ENCODE measurements at regions not wholly inside any gene's neighbourhood (a gene's known extent, or its start where the extent isn't known, plus 50 kb on each side); places are given as distances from the start of the nearest gene placed in this dataset.
"Not testable (repeated sequence)": the region's sequence is repeated elsewhere in the genome, so short reads cannot be mapped to it uniquely, and the experiment has no call there.

DNA sequence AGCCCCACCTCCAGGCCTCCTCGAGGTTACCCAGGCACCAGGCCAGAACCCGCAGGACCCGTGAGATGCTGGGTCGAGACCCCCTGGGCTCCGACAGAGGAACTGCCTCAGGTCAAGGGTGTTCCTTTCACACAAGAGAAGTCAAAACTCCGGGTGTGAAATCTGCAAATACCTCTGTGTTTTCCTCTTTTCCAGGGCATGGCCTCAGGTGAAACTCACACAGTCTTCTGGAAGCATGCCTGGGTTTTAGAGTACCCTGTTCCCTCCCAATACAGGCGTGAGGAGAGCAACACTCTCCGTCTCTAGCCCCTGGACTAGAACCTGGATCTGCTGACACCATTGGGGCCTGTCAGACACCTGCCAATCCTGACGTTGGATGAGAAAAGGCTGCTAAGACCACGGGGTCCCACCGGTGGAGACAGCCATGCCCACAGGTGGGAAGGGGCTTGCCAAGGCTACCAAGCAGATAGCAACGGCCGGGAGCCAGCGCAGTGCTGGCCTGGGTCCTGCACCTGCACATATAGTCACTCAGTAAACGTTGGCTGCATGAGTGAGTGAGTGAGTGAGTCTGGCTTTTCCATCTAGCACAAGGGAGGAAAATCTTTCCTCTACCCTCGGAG, 182.0 kb upstream of the PPP1R26 start:
- no peaks in the 10 kb centered on the region for H3K36me3 Mint-ChIP-seq (ENCODE audit: low read depth)
- peaks cover 20% of the 10 kb centered on the region for H3K27me3 Mint-ChIP-seq
- H3K9me3 Mint-ChIP-seq: no peaks in the 10 kb centered on the region
- ATAC-seq (replicated peaks): no peak
- H3K4me1 Mint-ChIP-seq: no peaks in the 10 kb centered on the region
- no peak overlapping the region for H3K27ac Mint-ChIP-seq
- H3K4me3 Mint-ChIP-seq: no peak overlapping the region

DNA sequence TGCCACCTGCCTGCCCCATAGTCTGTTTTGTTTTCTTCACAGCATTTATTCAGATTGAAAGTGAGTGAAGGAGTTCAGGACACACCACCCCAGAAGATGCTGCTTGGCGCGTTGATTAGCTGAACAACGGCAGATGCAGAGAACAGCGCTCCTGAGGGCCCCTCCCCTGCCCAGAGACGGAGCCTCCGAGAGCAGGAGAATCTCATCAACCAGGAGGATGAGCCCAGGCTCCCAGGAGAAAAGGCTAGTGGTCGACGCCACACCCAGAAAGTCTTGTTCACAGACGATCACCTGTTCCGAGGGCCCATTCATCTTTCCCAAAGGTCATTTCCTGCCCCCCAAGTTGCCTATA, 180.4 kb upstream of the PPP1R26 start:
- no peak for ATAC-seq (replicated peaks)
- Mint-ChIP-seq H3K4me3 (no peak overlapping the region), H3K36me3 (ENCODE audit: low read depth) (no peaks in the 10 kb centered on the region), H3K9me3 (no peaks in the 10 kb centered on the region), H3K27ac (no peak overlapping the region), H3K4me1 (no peaks in the 10 kb centered on the region), H3K27me3 (peaks cover 24% of the 10 kb centered on the region)

DNA sequence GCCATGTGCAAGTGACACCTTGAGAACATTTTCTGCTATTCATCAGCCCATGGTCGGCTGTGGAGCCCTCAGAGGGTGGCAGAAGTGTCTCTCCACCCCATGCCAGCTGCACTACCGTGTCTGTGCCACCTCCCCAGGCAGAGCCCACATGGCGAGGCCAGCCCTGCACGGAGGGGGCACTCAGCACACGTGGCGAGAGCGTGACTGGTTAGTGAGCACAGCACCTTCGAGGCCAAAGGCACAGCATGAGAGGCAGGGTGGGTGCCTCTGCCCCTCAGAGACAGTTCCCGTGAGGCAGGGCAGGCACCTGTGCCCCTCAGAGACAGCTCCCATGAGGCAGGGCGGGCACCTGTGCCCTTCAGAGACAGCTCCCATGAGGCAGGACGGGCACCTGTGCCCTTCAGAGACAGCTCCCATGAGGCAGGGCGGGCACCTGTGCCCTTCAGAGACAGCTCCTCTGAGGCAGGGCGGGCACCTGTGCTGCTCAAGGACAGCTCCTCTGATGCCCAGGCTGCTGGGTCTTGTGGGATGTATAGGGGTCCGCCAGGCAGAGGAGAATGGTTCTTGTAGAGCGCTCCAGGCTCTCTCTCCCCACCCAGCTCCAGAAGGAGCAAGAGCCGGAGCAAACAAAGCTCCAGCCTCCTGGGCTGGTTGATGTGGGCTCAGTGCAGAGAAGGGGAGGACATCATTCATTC, 179.8 kb upstream of the PPP1R26 start:
- no peaks in the 10 kb centered on the region for H3K4me1 Mint-ChIP-seq
- peaks cover 25% of the 10 kb centered on the region for H3K27me3 Mint-ChIP-seq
- ATAC-seq (replicated peaks): no peak
- H3K4me3 Mint-ChIP-seq: no peak overlapping the region
- no peaks in the 10 kb centered on the region for H3K9me3 Mint-ChIP-seq
- H3K27ac Mint-ChIP-seq: no peak overlapping the region
- no peaks in the 10 kb centered on the region for H3K36me3 Mint-ChIP-seq (ENCODE audit: low read depth)

DNA sequence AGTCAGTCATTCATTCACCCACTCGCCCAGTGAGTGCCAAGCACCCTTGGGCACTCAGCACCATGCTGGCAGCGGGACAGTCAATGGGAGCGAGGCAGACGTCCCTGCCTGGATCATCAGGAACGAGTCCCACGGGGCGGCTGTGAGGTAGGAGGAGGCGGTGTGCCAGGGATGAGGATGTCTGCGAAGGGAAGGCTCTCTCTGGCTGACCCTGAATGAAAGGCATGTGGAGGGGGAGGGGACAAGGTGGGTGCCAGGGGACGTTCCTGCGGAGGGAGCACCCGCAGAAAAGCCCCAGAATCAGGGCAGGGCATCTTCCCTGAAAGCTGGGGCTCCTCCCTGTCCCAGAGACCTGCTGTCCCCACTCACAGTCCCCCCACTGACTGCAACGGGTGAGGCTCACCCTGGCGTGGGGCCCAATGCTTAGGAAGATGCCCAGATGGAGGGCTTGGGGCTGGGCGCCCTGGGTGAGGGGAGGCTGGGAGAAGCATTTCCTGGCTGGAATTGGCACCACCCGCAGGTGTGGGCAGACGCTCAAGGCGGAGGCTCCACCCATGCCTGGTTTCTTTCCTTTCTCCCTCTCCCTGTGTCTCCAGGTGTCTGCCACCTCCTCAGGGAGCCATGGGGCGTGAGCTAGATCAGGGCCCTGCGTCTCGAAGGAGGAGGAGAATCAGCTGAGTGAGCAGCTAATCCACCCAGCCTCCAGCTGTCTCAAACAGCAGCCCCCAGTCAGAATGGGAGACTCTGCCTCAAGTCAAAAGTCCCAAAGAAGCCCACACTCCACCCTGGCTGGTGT, 179.0 kb upstream of the PPP1R26 start:
- no peak for ATAC-seq (replicated peaks)
- H3K36me3 Mint-ChIP-seq (ENCODE audit: low read depth): no peaks in the 10 kb centered on the region
- H3K4me1 Mint-ChIP-seq: no peaks in the 10 kb centered on the region
- H3K27ac Mint-ChIP-seq: no peak overlapping the region
- no peak overlapping the region for H3K4me3 Mint-ChIP-seq
- H3K9me3 Mint-ChIP-seq: no peaks in the 10 kb centered on the region
- H3K27me3 Mint-ChIP-seq: peaks cover 25% of the 10 kb centered on the region

DNA sequence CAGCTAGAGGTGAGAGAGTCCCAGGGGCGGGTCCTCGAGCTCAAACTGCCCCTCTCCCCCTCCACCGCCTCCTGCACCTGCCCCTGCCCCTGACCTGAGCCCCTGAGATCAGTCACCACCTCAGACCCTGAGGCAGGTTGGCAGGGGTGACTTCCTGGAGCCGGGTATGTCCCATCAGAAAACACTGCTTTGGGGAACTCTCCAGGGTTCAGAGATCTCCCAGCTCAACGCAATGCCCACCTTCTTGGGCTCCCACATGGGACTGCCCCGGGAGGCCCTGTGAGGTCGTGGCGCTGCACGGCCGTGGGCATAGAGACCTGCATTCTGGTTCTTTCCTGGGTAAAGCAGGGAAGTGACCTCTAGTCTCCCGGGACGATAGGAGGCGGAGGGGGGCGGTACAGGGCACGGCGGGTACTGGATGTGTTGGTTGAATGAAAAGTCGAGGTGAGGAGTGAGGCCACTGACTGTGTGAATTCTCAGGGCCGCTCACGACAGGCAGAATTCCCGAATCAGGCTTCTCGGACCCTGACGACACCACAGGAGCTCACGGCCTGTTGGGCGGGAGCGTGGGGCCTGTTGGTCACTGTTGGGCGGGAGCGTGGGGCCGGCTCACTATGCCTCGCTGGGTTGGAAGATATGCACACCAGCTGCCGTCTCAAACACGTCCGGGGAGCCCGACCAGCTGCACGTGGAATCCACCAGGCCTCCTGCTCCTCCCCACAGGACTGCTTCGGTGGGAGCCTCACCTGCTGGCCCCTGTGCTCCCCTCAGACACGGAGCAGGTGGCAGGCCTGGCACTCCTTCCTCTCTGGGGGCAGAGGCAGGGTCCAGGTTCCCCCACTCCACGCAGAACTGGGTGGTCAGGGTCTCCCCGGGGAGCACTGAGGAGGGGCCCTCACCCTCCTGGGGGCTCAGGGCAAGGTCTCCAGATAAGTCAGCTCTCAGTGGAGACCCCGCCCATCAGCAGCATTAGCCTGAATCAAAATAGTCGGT, 178.0 kb upstream of the PPP1R26 start:
- Mint-ChIP-seq H3K4me3 (no peak overlapping the region), H3K27me3 (peaks cover 25% of the 10 kb centered on the region), H3K4me1 (no peaks in the 10 kb centered on the region), H3K27ac (no peak overlapping the region), H3K9me3 (no peaks in the 10 kb centered on the region), H3K36me3 (ENCODE audit: low read depth) (no peaks in the 10 kb centered on the region)
- no peak for ATAC-seq (replicated peaks)

DNA sequence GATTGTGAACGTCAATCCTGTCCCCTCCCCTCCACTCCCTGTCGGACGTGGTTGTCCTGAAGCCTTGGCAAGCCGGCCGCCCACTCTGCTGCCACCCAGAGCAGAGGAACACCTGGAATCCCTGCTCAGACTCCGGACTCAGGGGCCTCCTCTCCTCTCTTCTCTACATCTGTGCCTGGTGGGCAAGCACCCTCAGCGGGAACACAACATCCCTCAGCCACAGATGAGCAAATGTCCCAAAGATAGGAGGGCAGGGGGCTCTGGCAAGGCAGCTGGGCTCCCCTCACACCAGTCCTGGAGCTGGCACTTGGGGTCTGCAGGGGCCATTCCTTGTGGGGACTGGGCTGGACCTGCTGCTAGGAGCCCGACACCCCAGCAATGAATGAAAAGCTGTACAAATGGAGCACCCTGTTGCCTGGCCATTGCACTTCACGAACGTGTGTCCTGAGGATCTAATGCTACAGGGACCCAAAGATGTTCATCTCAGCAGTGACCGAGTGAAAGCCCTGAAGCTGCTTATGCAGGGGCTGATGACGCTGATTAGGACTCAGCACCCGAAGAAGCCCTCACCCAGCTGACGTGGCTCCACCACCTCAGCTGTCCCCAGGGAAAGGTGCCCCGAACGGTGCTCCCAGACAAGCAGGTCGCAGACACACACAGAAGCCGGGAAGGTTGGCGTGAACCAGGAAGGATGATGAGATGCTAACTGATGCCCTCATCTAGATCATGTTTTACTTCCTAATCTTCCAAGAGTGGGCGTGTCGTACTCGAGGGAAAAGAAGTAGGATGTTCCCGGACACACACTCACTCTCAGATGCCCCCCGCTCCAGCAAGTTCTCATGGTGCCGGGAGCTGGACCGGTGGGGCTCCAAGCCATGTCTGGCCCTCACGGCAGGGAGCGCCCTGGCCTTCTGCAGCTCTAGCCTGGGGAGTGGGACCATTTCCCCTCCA, 177.0 kb upstream of the PPP1R26 start:
- Mint-ChIP-seq H3K9me3 (no peaks in the 10 kb centered on the region), H3K36me3 (ENCODE audit: low read depth) (no peaks in the 10 kb centered on the region), H3K27ac (no peak overlapping the region), H3K4me3 (no peak overlapping the region), H3K4me1 (no peaks in the 10 kb centered on the region), H3K27me3 (peaks cover 30% of the 10 kb centered on the region)
- ATAC-seq (replicated peaks): no peak

DNA sequence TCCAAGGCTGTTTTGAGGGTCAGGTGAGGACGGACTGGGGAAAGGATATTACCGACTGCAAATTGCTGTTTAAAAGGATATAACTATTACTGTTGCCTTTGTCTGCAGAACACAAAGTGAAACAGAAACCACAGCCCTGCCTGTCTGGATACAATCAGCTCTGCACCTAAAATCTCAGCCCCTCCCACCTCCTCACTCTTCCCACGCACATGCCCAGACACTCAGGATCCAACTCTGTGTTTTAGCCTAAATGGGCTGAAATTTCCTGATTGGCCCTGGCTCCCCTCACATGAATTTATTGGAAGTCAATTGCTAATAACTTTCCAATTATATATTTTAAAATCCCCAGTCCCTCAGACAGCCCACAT, 176.3 kb upstream of the PPP1R26 start:
- Mint-ChIP-seq H3K36me3 (ENCODE audit: low read depth) (no peaks in the 10 kb centered on the region), H3K27me3 (peaks cover 27% of the 10 kb centered on the region), H3K9me3 (no peaks in the 10 kb centered on the region), H3K4me3 (no peak overlapping the region), H3K27ac (no peak overlapping the region), H3K4me1 (no peaks in the 10 kb centered on the region)
- no peak for ATAC-seq (replicated peaks)

DNA sequence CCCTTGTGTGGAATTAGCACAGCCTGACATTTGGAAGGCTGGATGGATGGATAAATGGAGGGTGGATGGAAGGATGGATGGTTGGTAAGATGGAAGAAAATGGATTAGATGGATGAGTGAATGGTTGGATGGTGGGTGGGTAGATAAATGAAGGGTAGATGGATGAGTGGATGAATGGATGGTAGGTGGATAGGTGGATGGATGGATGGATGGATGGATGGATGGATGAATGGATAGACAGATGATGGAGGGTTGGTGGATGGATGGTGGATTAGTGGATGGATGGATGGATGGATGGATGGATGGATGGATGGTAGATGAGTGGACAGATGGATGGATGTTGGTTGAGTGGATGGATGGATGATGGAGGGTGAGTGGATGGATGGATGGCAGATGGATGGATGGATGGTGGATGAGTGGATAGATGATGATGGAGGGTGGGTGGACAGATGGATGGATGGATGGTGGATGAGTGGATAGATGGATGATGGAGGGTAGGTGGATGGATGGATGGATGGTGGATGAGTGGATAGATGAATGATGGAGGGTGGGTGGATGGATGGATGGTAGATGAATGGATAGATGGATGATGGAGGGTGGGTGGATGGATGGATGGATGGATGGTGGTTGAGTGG, 175.6 kb upstream of the PPP1R26 start:
- H3K27ac Mint-ChIP-seq: no peak overlapping the region
- H3K9me3 Mint-ChIP-seq: no peaks in the 10 kb centered on the region
- H3K27me3 Mint-ChIP-seq: peaks cover 24% of the 10 kb centered on the region
- no peaks in the 10 kb centered on the region for H3K4me1 Mint-ChIP-seq
- no peaks in the 10 kb centered on the region for H3K36me3 Mint-ChIP-seq (ENCODE audit: low read depth)
- H3K4me3 Mint-ChIP-seq: no peak overlapping the region
- ATAC-seq (replicated peaks): no peak

DNA sequence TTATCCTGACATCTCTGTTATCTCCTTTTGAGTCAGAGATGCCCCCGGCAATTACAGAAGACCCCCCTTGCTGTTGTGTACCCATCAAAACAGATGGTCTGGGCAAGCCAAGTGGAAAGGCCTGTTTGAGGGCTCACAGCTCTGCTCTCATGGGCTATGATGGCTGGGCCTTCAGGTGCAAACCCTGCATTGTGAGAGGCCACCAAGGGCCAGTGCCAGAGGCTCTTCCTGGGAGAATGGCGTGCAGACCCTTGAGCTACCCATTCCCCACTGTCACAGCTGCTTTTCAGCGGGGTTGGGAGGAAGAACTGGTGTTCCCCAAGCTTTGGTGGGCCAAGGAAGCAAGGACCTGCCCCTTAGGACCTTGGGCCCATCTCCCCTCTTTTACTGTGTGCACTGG, 174.7 kb upstream of the PPP1R26 start:
- H3K4me3 Mint-ChIP-seq: no peak overlapping the region
- H3K36me3 Mint-ChIP-seq (ENCODE audit: low read depth): no peaks in the 10 kb centered on the region
- H3K27me3 Mint-ChIP-seq: peaks cover 26% of the 10 kb centered on the region
- H3K27ac Mint-ChIP-seq: no peak overlapping the region
- no peaks in the 10 kb centered on the region for H3K9me3 Mint-ChIP-seq
- ATAC-seq (replicated peaks): no peak
- H3K4me1 Mint-ChIP-seq: no peaks in the 10 kb centered on the region

DNA sequence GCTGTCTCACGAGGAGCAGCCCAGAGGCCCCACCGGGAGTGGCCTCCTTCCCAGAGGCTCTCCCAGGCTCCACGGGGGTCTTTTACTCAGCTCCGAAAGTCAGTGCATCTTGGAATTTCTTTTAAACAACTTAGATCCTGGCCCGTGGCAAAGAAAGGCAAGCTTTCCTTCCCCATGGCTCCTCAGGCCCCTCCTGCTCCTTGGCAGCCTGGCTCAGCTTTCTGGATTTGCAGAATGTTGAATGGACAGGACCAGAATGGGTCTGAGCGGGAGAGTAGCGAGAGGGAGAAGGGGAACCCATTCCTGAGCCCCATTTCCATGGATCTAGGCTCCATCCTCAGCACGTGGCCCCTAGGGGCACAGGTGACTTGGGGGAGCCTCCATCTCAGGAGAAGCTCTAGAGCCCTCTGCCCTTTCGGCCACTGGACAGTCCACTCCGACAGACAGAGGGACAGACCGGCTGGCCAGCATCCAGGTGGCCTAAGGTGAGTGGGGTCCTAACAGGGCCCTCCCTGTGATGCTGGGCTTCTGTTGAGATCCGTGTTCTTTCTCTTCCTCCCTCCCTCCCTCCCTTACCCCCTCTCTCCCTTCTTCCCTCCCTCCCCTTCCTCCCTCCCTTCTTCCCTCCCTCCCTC, 173.9 kb upstream of the PPP1R26 start:
- no peak overlapping the region for H3K4me3 Mint-ChIP-seq
- H3K27me3 Mint-ChIP-seq: peaks cover 30% of the 10 kb centered on the region
- no peak overlapping the region for H3K27ac Mint-ChIP-seq
- ATAC-seq (replicated peaks): no peak
- no peaks in the 10 kb centered on the region for H3K36me3 Mint-ChIP-seq (ENCODE audit: low read depth)
- no peaks in the 10 kb centered on the region for H3K9me3 Mint-ChIP-seq
- H3K4me1 Mint-ChIP-seq: no peaks in the 10 kb centered on the region

DNA sequence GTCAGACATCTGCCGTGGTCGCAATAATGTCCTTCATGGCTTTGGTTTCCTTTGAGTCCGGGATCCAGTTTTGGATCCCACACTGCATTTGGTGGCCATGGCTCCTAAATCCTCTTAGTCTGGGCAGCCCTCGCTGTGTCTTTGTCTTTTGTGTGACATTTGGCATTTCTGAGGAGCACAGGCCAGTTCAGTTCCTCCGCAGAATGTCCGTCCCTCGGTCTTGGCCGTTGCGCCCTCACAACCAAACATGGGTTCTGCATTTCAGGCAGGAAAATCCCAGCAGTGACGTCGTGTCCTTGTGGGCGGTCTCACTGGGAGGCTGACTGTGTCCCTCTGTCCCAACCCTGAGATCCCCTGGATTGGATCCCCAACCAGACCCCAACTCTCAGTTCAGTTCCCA, 172.9 kb upstream of the PPP1R26 start:
- Mint-ChIP-seq H3K27me3 (peaks cover 30% of the 10 kb centered on the region), H3K27ac (no peak overlapping the region), H3K9me3 (no peaks in the 10 kb centered on the region), H3K4me1 (no peaks in the 10 kb centered on the region), H3K4me3 (no peak overlapping the region), H3K36me3 (ENCODE audit: low read depth) (no peaks in the 10 kb centered on the region)
- no peak for ATAC-seq (replicated peaks)

DNA sequence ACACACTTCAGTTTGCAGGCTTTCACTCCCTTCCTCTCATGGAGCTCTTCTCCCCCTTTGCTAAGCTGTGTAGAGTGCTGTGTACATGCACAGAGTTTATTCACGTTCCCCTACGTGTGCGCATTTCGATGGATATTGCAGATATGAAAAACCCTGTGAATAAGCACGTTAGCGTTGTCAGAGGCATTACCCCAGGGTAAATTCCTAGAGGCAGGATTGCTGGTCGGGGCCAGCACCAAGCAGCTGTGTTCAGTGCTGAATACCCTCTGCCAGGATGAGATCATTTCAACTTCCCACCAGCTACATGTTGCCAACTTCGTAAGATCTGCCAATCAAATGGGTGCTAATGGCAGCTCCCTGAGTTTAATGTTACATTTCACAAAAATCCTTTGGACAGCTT, 172.3 kb upstream of the PPP1R26 start:
- no peaks in the 10 kb centered on the region for H3K9me3 Mint-ChIP-seq
- ATAC-seq (replicated peaks): no peak
- H3K27me3 Mint-ChIP-seq: peaks cover 30% of the 10 kb centered on the region
- no peak overlapping the region for H3K27ac Mint-ChIP-seq
- no peaks in the 10 kb centered on the region for H3K4me1 Mint-ChIP-seq
- H3K36me3 Mint-ChIP-seq (ENCODE audit: low read depth): no peaks in the 10 kb centered on the region
- no peak overlapping the region for H3K4me3 Mint-ChIP-seq

DNA sequence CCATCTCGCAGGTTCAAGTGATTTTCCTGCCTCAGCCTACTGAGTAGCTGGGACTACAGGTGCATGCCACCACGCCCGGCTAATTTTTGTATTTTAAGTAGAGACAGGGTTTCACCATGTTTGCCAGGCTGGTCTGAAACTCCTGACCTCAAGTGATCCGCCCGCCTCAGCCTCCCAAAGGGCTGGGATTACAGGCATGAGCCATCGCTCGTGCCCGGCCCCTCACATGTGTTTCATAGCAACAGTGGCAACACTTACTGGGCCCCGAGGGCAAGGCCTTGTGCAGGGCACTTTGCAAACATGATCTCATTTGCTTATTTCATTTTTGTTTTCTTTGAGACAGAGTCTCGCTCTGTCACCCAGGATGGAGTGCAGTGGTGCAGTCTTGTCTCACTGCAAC, 171.7 kb upstream of the PPP1R26 start:
- H3K36me3 Mint-ChIP-seq (ENCODE audit: low read depth); H3K4me1 Mint-ChIP-seq; ATAC-seq (replicated peaks); H3K4me3 Mint-ChIP-seq; H3K27ac Mint-ChIP-seq; H3K9me3 Mint-ChIP-seq: not testable (repeated sequence)
- peaks cover 35% of the 10 kb centered on the region for H3K27me3 Mint-ChIP-seq

Data from activated T-helper 17 cell treated with anti-CD3 and anti-CD28 coated beads, Interleukin-2, amount 50 U/mL, for 72 hours (primary cell).